Prostate gland (tissue), 2 donors: ENCODE measurements at regions not wholly inside any gene's neighbourhood (a gene's known extent, or its start where the extent isn't known, plus 50 kb on each side); places are given as distances from the start of the nearest gene placed in this dataset.

Experiments
- DNase-seq: peaks from one replicate; pipeline ENCODE4 v3.0.0-alpha.2; 2019; ENCODE audit warnings: low spot score
- H3K27ac ChIP-seq, 2 donors: fragments of 200-600 bp; sonication (generic); 2 replicates each; pipeline ENCODE4 v1.5.1; 2017 to 2019
- H3K27me3 ChIP-seq: fragments of 200-600 bp; sonication (generic); replicated peaks from 2 replicates; pipeline ENCODE4 v1.5.1; 2019; ENCODE audit not compliant: insufficient read depth
- H3K36me3 ChIP-seq, 2 donors: fragments of 200-600 bp; sonication (generic); 1 replicate in 1 of 2; 2 replicates in 1 of 2; pipeline versions ENCODE4 v1.5.1 to v1.8.1; 2017 to 2019
- H3K4me1 ChIP-seq: fragments of 200-600 bp; sonication (generic); replicated peaks from 2 replicates; pipeline ENCODE4 v1.5.1; 2019
- H3K4me3 ChIP-seq, 2 donors: fragments of 200-600 bp; sonication (generic); 2 replicates each; pipeline ENCODE4 v1.5.1; 2017 to 2019
- H3K9me3 ChIP-seq: fragments of 200-600 bp; sonication (generic); 2 replicates; pipeline ENCODE4 v1.5.1; 2017
- POLR2A ChIP-seq: fragments of 450-650 bp; IDR thresholded peaks from one replicate; pipeline ENCODE4 v1.6.1; 2016; ENCODE audit warnings: antibody characterized with exemption, mild to moderate bottlenecking
- POLR2AphosphoS5 ChIP-seq: sonication (generic); formaldehyde crosslinking; IDR thresholded peaks from one replicate; pipeline ENCODE4 v1.6.1; 2017; ENCODE audit warnings: antibody characterized with exemption
- WGBS: methylation state at CpG from one replicate; pipeline ENCODE4 v1.1.5; 2018; 5-methylcytosine and 5-hydroxymethylcytosine counted together
- intact Hi-C: fragments of 100-400 bp; cut with DNase I; formaldehyde crosslinking; loops from one replicate; pipeline ENCODE4 v1.14.2; 2022
- TF ChIP-seq, protein P1 (sequence below), 4 experiments: fragments of 200-600 bp in 2 of 4; fragments of 450-650 bp in 2 of 4; sonication (generic) in 2 of 4; IDR thresholded peaks; 1 replicate in 3 of 4; 2 replicates in 1 of 4; pipeline ENCODE4 v1.5.1; 2016 to 2019; ENCODE audit warnings: antibody characterized with exemption in 4 of 4, mild to moderate bottlenecking in 2 of 4, moderate library complexity in 2 of 4

DNA sequence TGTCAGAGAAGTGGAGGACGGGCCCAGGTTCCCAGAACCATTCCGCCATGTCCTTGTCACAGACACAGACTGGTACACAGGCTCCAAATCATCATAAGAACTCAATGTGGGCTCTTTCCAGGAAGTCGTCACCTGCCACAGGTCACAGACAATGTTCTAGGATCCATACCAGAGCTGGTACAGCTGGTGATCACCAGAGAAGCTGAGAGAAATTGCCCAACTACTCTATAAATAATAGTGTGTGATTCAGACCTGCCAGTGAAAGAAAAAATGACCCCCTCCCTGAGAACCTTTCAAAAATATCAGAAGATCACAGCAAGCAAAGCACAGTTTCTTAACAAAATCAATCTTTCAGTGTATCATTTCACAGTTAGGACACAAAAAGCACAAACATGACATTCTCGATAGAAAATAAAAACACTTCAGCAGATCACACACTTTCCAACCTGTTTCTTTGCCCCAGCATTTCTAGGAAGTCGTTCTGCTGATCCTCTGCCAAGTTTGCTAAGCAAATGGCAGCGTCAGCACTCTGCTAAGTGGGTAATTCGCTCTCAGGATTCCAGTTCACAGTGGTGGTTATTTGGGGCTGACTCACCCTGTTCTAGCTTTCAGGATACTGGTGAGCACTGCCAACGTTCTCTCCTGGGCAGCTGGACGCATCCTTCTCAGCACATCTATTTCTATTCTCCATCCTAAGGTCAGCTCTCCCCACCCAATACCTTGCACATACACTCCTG is 223.3 kb upstream of the SFSWAP start:
- no peaks in the 10 kb centered on the region for H3K4me1 ChIP-seq
- H3K9me3 ChIP-seq: no peaks in the 10 kb centered on the region
- 42% methylated on average over 9 of the region's 9 CpGs for WGBS
- no peak overlapping the region for H3K4me3 ChIP-seq
- no peak for DNase-seq
- intact Hi-C loops: no loop called here
- no peak overlapping the region for H3K27ac ChIP-seq
- TF ChIP-seq, protein P1, sequence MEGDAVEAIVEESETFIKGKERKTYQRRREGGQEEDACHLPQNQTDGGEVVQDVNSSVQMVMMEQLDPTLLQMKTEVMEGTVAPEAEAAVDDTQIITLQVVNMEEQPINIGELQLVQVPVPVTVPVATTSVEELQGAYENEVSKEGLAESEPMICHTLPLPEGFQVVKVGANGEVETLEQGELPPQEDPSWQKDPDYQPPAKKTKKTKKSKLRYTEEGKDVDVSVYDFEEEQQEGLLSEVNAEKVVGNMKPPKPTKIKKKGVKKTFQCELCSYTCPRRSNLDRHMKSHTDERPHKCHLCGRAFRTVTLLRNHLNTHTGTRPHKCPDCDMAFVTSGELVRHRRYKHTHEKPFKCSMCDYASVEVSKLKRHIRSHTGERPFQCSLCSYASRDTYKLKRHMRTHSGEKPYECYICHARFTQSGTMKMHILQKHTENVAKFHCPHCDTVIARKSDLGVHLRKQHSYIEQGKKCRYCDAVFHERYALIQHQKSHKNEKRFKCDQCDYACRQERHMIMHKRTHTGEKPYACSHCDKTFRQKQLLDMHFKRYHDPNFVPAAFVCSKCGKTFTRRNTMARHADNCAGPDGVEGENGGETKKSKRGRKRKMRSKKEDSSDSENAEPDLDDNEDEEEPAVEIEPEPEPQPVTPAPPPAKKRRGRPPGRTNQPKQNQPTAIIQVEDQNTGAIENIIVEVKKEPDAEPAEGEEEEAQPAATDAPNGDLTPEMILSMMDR (IDR thresholded peaks at IDR 0.05): no peak
- TF ChIP-seq POLR2AphosphoS5: no peak
- TF ChIP-seq POLR2A: no peak
- no peaks in the 10 kb centered on the region for H3K36me3 ChIP-seq
- no peaks in the 10 kb centered on the region for H3K27me3 ChIP-seq

DNA sequence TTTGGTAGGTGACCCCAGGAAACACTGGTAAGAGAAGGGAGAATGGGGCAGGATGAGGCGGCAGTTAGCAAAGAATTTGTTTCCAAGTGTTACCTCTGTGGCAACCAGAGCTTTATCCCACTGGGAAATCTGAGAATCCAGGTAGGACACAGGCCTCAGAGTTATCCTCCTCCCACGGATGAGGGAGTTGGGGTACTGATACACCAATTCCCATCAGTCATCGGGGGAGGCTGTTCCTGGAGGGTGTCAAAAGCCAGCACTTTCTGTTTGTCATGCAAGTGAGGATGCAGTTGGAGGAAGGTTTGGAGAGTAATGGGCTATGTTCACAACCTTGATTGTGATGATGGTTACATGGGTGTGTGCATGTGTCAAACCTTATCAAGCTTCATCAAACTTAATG is 221.2 kb upstream of the SFSWAP start:
- TF ChIP-seq POLR2AphosphoS5: no peak
- TF ChIP-seq POLR2A: no peak
- TF ChIP-seq, protein P1 (IDR thresholded peaks at IDR 0.05): no peak
- no peaks in the 10 kb centered on the region for H3K4me1 ChIP-seq
- H3K9me3 ChIP-seq: no peaks in the 10 kb centered on the region
- H3K27me3 ChIP-seq: no peaks in the 10 kb centered on the region
- no peak overlapping the region for H3K4me3 ChIP-seq
- 84% methylated on average over 3 of the region's 3 CpGs for WGBS
- no peaks in the 10 kb centered on the region for H3K36me3 ChIP-seq
- DNase-seq: no peak
- no peak overlapping the region for H3K27ac ChIP-seq
- intact Hi-C loops: no loop called here

DNA sequence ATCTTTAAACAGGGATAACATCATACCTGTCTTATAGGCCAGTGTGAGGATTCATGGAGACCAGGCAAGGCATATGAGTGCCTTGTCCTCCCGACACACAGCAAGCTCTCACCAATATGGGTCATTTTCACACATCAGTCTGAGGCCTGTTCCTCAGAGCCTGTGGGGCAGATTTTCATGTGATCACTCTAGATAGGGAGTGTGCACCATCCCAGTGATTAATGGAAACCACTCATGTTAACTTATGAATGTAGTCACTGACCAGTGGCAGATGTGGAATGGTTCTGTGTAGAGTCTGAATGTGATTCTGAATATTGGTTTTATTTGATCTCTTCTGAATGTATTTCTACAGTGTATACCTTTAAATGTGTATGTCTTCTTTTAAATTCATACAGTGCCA is 219.7 kb upstream of the SFSWAP start:
- Histone ChIP-seq H3K36me3 (no peaks in the 10 kb centered on the region), H3K9me3 (no peaks in the 10 kb centered on the region), H3K27me3 (no peaks in the 10 kb centered on the region), H3K27ac (no peak overlapping the region), H3K4me1 (no peaks in the 10 kb centered on the region), H3K4me3 (no peak overlapping the region)
- no peak for DNase-seq
- intact Hi-C loops: no loop called here
- TF ChIP-seq POLR2A (no peak), POLR2AphosphoS5 (no peak)
- TF ChIP-seq, protein P1 (IDR thresholded peaks at IDR 0.05): no peak
- WGBS: 95% methylated on average over 1 of the region's 1 CpG

DNA sequence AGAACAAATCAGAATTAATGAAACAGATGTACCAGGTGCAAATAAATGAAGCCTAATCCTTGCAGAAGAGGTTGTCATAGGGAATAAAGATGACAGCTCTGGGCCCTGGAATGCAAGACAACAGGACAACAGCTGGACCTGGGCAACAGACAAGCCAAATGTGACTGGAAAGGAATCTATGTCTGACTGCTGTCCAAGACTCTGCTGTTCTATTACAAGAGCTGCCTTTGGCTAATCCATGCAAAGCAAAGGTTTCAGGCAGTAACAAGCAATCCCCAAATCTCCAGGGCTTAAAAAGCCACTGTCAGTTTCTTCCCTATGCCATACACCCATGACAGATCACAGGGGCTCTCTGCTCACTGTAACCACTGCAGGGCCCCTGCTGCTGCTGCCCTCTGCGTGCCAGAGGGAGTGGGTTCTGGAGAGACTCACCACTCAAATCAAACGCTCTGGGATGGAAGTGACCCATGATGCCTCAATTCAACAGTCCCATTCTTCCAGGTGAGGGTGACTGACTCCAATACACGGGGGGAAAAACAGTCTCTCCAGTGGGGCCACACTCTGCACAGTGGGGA is 218.9 kb upstream of the SFSWAP start:
- H3K36me3 ChIP-seq: no peaks in the 10 kb centered on the region
- H3K9me3 ChIP-seq: no peaks in the 10 kb centered on the region
- 67% methylated on average over 3 of the region's 3 CpGs for WGBS
- no peak for DNase-seq
- H3K4me1 ChIP-seq: no peaks in the 10 kb centered on the region
- H3K27me3 ChIP-seq: no peaks in the 10 kb centered on the region
- intact Hi-C loops: no loop called here
- TF ChIP-seq POLR2A: no peak
- no peak overlapping the region for H3K4me3 ChIP-seq
- H3K27ac ChIP-seq: no peak overlapping the region

DNA sequence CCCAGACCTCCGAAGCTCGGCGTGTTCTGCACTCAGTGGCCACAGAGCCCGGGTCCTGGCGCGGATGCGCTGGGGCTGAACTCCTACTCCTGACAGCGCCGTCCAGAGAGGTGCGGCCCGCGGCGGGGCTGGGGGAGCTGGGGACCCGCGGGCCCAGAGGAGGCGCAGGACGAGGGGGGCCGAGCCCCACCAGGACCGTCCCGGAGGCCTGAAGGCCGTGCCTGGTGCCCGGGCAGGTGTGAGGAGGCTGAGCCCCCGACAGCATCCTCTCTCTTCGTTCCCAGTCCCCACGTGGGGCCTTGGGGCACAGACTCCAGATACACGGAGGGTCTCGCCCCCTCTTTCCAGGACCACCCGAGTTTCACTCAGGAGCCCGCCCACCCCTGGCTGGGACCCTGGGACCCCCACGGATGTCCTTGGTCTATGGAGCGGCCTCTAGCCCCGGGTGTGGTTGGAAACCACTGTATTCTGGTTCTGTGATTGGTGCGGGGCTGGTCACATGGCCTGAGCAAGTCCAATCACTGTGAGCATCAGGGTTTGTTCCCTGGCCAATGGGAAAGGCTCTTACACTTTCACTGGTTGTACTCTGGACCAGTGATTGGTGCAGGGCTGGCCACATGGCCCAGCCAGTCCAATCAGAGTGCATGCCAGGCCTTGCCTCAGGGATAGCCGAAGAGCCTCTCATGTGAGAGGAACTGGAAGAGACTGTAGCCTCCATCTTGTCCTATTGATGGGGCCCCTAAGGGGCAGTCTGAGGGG is 217.6 kb upstream of the SFSWAP start:
- no peaks in the 10 kb centered on the region for H3K9me3 ChIP-seq
- 88% methylated on average over 25 of the region's 34 CpGs for WGBS
- TF ChIP-seq, protein P1 (IDR thresholded peaks at IDR 0.05): no peak
- TF ChIP-seq POLR2A: no peak
- TF ChIP-seq POLR2AphosphoS5: no peak
- H3K27me3 ChIP-seq: no peaks in the 10 kb centered on the region
- DNase-seq: no peak
- H3K4me1 ChIP-seq: no peaks in the 10 kb centered on the region
- H3K4me3 ChIP-seq: no peak overlapping the region
- H3K36me3 ChIP-seq: no peaks in the 10 kb centered on the region
- H3K27ac ChIP-seq: no peak overlapping the region
- intact Hi-C loops: no loop called here
